Lower lobe of right lung (tissue), 2 donors: ENCODE measurements at regions not wholly inside any gene's neighbourhood (a gene's known extent, or its start where the extent isn't known, plus 50 kb on each side); places are given as distances from the start of the nearest gene placed in this dataset.
A peak's percentile ranks its signal among the peaks of the same experiment; 100 is the strongest.
"Not testable (repeated sequence)": the region's sequence is repeated elsewhere in the genome, so short reads cannot be mapped to it uniquely, and the experiment has no call there.

Experiments
- ATAC-seq, 2 donors: fragments of 200-7000 bp; cut with Tn5 transposase; one replicate each; pipeline ENCODE4 v1.9.1; 2020 to 2022; ENCODE audit warnings: mild to moderate bottlenecking in 2 of 2, moderate library complexity in 2 of 2
- DNase-seq: peaks from one replicate; pipeline ENCODE4 v3.0.0-alpha.2; 2020
- H3K27ac ChIP-seq: fragments of 200-600 bp; one replicate; pipeline ENCODE4 v1.8.0; 2022
- H3K27me3 ChIP-seq: fragments of 200-600 bp; one replicate; pipeline ENCODE4 v1.8.0; 2022; ENCODE audit warnings: low read depth
- H3K36me3 ChIP-seq: fragments of 200-600 bp; one replicate; pipeline ENCODE4 v1.8.0; 2022; ENCODE audit warnings: mild to moderate bottlenecking
- H3K4me1 ChIP-seq: fragments of 200-600 bp; one replicate; pipeline ENCODE4 v1.8.0; 2022
- H3K4me3 ChIP-seq: fragments of 200-600 bp; one replicate; pipeline ENCODE4 v1.8.0; 2022; ENCODE audit warnings: mild to moderate bottlenecking
- H3K9me3 ChIP-seq: fragments of 200-600 bp; one replicate; pipeline ENCODE4 v1.8.0; 2022
- intact Hi-C: fragments of 100-400 bp; cut with DNase I; formaldehyde crosslinking; loops from one replicate; pipeline ENCODE4 v1.11.0; 2022
- donor health status: DM: no; HTN: yes; CAD: no; lungs with severe emphysema.

DNA sequence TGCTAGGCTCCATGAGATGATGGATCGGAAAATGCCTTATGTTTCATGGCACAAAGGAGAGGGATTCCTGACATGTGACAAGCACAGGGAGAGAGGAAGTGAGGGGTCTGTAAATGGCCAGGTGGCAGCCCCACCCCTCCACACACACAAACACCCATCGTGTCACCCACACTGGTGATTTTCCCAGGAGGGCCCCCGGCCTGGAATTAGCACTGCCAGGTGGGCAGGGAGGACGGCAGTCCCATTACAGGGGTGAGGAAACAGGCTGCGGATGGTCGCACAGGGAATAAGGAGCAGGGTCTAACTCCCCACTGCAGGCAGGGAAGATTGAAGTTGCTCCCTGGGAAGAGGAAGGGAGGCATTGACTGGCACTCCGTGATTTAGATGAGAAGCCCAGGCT is 395.3 kb upstream of the ZNF337 start:
- H3K27ac ChIP-seq, H3K4me1 ChIP-seq, H3K27me3 ChIP-seq, ATAC-seq, H3K9me3 ChIP-seq, H3K4me3 ChIP-seq, intact Hi-C loops, H3K36me3 ChIP-seq, DNase-seq: not testable (repeated sequence)

DNA sequence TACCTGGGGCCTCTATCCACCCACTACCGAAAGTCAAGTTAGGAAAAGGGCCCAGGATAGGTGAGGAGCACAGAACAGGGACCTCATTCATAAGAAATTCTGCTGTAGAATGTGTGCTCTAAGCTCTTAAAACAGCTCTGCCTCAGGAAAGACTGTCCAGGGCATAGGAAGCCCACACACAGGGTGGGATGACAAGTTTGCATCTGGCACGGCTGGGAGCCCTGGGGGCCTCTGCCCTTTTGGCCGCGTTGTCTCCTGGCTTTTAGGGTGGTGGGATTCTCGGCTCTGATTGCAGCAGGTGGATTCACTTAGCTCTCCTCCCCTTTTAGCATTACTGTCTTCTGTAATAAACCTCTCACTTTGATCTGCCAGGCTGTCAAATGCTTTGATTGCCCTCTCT is 389.5 kb upstream of the ZNF337 start:
- H3K27me3 ChIP-seq, H3K27ac ChIP-seq, H3K36me3 ChIP-seq, H3K4me1 ChIP-seq, DNase-seq, H3K9me3 ChIP-seq, H3K4me3 ChIP-seq, intact Hi-C loops, ATAC-seq: not testable (repeated sequence)

DNA sequence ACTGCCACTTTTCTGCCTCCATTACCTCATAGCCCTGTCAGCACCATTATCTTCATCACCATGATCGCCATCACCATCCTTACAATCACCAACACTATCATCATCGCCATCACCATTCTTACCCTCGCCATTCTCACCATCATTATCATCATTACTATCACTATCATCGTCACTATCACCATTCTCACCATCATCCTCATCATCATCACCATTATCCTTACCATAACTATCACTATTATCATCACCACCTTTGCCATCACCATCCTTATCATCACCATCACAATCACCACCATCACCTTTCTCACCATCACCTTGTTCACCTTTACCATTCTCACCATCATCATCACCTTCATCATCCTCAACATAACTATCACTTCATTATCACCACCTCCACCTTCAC is 377.3 kb upstream of the ZNF337 start:
- ATAC-seq, intact Hi-C loops, H3K4me1 ChIP-seq, H3K36me3 ChIP-seq, H3K27ac ChIP-seq, H3K27me3 ChIP-seq, H3K9me3 ChIP-seq, H3K4me3 ChIP-seq, DNase-seq: not testable (repeated sequence)

DNA sequence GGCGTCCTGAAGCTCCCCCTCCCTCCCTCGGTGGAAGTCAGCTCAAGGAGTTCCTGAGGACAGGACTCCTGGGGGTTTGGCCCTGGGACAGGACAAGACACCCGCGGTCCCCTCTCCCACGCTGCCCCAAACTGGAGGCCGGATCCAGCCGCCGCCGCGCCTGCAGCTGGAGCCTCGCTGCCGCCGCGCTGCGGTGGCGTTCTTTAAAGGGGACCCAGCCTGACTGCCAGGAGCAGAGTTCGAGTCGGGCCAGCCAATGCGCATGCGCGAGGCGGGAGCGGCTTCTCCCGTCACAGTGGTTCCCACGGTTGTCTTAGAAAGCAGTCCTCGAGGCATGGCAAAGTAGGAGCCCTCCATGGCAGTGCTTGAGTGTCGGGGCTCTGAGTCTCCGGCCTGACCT is 362.7 kb upstream of the ZNF337 start:
- intact Hi-C loops, H3K4me1 ChIP-seq, H3K27ac ChIP-seq, ATAC-seq, H3K36me3 ChIP-seq, H3K27me3 ChIP-seq, DNase-seq, H3K9me3 ChIP-seq, H3K4me3 ChIP-seq: not testable (repeated sequence)

DNA sequence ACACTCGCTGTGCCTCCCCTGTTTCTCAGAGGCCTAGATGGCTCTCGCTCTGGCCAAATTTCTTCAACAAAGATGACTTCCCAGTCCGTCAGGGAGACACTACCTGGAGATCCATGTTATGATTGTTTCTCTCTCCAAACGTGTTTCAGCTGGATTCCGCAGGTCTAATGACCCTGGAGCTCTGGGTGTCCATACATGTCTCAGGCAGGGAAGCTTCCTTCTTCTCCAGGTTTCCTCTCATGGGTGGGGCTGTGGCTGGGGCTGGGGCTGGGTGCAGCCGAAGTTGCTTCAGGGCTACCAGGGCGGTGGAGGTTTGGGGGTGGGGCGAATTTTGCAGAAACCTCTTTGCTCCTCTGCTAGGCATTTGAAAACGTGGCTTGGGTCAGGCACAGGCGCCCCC is 361.8 kb upstream of the ZNF337 start:
- H3K9me3 ChIP-seq, H3K27ac ChIP-seq, H3K4me1 ChIP-seq, DNase-seq, intact Hi-C loops, H3K4me3 ChIP-seq, H3K27me3 ChIP-seq, ATAC-seq, H3K36me3 ChIP-seq: not testable (repeated sequence)

DNA sequence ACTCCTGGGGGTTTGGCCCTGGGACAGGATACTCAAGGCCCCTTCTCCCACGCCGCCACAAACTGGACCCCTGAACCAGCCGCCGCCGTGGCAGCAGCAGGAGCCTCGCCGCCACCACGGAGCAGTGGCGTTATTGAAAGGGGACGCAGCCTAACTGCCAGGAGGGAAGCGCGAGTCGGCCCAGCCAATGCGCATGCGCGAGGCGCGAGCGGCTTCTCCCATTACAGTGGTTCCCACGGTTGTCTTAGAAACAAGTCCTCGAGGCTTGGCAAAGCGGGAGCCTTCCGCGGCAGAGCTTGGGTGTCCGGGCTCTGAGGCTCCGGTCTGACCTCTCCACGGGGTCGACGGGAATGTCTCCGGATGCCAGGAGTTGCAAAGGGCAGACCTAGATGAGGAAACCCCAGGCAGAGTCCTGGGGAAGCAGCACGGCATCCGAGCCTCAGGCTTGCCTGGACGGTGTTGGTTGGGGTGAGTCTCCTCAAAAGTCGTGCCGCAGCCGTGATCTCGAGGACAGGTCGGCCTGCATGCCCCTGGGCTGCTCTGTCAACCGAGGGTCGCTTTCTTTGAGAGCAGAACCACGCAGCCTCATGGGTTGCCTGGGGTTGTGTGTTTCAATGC is 360.6 kb upstream of the ZNF337 start:
- H3K27me3 ChIP-seq, H3K4me3 ChIP-seq, DNase-seq, H3K4me1 ChIP-seq, intact Hi-C loops, H3K27ac ChIP-seq, H3K9me3 ChIP-seq, H3K36me3 ChIP-seq: not testable (repeated sequence)
- peak; percentile 43 to 64 for ATAC-seq

DNA sequence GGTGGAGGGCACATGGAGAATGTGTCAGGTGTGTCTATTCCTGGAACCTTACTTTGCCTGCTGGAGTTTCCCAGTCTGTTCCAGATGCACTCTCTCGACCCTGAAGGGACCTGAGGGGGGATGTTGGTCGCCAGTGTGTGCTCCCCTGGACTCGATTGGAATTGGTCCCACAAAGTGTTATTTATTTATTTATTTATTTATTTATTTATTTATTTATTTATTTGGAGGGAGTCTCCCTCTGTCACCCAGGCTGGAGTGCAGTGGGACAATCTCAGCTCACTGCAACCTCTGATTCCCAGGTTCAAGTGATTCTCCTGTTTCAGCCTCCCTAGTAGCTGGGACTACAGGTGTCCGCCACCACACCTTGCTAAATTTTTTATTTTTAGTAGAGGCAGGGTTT is 329.1 kb upstream of the ZNF337 start:
- H3K9me3 ChIP-seq, H3K4me1 ChIP-seq, ATAC-seq, H3K36me3 ChIP-seq, H3K4me3 ChIP-seq, H3K27me3 ChIP-seq, DNase-seq, intact Hi-C loops, H3K27ac ChIP-seq: not testable (repeated sequence)

DNA sequence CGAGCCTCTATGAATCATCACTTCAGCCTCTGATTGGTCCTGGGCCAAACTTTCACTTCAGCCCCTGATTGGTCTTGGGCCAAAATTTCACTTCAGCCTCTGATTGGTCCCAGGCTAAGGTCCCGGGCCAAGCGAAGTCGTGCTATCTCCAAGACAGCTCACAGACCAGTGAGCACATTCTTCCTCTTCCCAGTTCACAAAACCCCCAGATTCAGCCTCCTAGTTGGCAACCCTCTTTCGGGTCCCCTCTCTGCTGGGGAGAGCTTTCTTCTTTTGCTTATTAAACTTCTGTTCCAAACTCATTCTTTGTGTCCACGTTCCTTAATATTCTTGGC is 314.3 kb upstream of the ZNF337 start:
- H3K36me3 ChIP-seq, H3K27ac ChIP-seq, H3K9me3 ChIP-seq, H3K4me3 ChIP-seq, ATAC-seq, DNase-seq, H3K4me1 ChIP-seq, H3K27me3 ChIP-seq, intact Hi-C loops: not testable (repeated sequence)

DNA sequence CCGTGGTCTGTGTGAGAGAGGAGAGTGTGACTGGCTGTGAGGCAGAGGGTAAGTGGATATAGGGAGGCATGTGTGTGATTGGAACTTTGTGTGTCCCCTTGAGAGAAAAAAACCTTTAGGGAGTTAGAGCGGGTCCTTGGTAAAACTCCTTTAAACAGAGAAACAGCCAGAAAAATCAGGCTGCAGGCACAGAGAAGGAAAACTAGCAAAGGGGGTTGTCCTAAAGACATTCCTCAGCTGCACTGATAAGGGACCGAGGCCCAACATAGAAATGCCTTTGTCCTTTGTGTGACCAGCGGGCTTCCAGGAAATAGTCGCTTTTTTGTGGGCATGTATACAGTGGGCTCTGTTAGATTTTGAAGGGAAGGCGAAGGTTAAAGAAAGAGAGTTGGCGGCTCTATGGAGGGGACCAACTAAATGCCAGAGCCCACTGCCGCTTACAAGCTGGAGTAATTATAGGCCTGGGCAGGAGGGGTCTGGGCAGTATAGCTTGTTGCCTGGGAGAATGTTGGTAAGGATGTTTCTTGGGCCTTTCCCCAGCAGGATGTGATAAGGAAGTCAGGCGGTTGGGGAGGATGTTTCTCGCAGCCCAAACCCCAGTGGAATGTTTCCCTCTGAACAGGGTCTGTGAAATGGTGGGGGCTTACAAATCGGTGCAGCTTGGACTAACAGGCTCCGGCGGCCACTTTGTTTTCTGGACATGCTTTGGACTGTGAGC is 313.7 kb upstream of the ZNF337 start:
- not testable (repeated sequence) for ATAC-seq, DNase-seq, H3K9me3 ChIP-seq

DNA sequence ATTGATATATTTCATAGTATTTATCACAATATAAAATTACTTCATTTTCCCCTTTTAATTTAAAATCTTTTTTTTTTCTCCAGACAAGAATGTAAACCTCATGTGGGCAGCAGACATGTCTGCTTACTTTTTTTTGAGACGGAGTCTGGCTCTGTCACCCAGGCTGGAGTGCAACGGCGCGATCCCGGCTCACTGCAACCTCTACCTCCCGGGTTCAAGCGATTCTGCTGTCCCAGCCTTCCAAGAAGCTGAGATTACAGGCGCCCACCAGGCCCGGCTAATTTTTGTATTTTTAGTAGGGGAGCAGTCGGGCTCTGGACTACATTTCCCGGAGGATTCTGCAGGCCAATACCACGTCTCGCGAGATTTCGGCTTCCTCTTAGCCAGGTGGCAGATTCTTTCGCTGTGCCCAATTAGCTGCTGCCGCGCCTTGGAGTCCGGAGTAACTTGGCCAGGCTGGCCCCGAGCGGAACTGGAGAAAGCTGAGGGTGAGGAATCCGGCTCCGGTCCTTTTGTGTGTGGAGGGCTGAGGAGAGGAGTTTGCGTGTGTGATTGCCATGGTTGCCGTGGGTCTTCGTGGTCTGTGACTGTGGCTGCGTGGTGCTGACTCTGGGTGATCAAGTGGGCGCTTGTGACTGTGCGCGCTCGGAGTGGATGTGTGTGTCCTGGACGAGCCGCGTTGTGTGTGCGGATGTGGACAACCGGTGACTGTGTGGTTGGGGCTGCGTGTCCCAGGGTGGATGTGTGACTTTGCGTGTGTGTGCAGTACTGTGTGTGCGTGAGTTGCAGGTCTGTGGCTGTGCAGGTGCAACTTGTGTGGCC is 313.0 kb upstream of the ZNF337 start:
- H3K36me3 ChIP-seq, H3K9me3 ChIP-seq, H3K4me1 ChIP-seq, H3K27me3 ChIP-seq, intact Hi-C loops: not testable (repeated sequence)
- ATAC-seq (peak in 1 of 2 donors; percentile 57), DNase-seq (peak; percentile 95)
- H3K27ac ChIP-seq = peak overlapping the region; percentile 88
- peak overlapping the region; percentile 65 for H3K4me3 ChIP-seq

More for the DNA sequence above, 313.7 kb upstream of the ZNF337 start:
- intact Hi-C loops, H3K36me3 ChIP-seq, H3K4me1 ChIP-seq, H3K27me3 ChIP-seq: not testable (repeated sequence)
- Histone ChIP-seq H3K4me3 (peak overlapping the region; percentile 65), H3K27ac (peak overlapping the region; percentile 88)

DNA sequence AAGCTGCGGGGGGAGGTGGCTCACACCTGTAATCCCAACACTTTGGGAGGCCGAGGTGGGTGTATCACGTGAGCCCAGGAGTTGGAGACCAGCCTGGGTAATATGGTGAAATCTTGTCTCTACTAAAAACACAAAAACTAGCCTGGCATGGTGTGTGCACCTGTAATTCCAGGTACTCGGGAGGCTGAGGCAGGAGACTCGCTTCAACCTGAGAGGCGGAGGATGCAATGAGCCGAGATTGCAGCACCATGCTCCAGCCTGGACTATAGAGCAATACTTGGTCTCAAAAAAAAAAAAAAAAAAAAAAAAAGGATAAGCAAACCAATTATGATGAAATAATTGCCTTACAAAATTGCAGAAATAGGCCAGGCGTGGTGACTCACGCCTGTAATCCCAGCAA is 311.4 kb upstream of the ZNF337 start:
- H3K27me3 ChIP-seq, H3K27ac ChIP-seq, DNase-seq, intact Hi-C loops, ATAC-seq, H3K9me3 ChIP-seq, H3K4me1 ChIP-seq, H3K4me3 ChIP-seq, H3K36me3 ChIP-seq: not testable (repeated sequence)

DNA sequence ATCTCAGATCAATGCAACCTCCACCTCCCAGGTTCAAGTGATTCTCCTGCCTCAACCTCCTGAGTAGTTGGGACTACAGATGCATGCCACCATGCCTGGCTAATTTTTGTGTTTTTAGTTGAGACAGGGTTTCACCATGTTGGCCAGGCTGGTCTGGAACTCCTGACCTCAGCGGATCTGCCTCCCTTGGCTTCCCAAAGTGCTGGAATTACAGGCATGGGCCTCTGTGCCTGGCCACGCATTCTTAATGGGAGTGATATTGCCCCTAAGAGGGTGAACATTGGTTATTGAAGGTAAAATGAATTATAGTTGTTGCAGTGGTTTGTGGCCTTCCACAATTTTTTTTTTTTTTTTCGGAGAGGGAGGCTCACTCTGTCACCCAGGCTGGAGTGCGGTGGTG is 309.5 kb upstream of the ZNF337 start:
- H3K27me3 ChIP-seq, H3K27ac ChIP-seq, H3K4me1 ChIP-seq, H3K36me3 ChIP-seq, H3K4me3 ChIP-seq, ATAC-seq, H3K9me3 ChIP-seq, intact Hi-C loops, DNase-seq: not testable (repeated sequence)

DNA sequence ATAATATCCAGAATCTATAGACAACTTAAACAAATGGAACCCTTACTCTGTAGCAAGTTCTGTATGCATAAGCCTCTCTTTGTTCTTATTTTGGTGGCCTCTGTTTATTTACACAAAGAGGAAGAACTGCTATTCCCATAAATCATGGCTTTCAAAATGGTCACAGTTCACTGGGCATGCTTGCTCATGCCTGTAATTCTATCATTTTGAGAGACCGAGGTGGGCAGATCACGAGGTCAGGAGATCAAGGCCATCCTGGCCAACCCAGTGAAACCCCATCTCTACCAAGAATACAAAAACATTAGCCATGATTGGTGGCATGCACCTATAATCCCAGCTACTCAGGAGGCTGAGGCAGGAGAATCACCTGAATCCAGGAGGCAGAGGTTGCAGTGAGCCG is 307.3 kb upstream of the ZNF337 start:
- H3K9me3 ChIP-seq, intact Hi-C loops, H3K4me3 ChIP-seq, H3K27me3 ChIP-seq, H3K27ac ChIP-seq, ATAC-seq, H3K4me1 ChIP-seq, DNase-seq, H3K36me3 ChIP-seq: not testable (repeated sequence)
